HL-60 (cell line): ENCODE measurements at regions not wholly inside any gene's neighbourhood (a gene's known extent, or its start where the extent isn't known, plus 50 kb on each side); places are given as distances from the start of the nearest gene placed in this dataset.

Source experiments
- GABPA ChIP-seq: IDR thresholded peaks from 2 replicates; pipeline ENCODE4 v1.6.1; 2012; ENCODE audit warnings: low read depth
- TF ChIP-seq, protein P1 (sequence below): IDR thresholded peaks from one replicate; pipeline ENCODE4 v1.5.1; 2011; ENCODE audit warnings: low read length, control low read depth, inconsistent platforms; ENCODE audit not compliant: insufficient read depth

GRCh38 chr2:133760376-133760775 lies 192.1 kb upstream of the NCKAP5 start:
- TF ChIP-seq GABPA, result no peak
- TF ChIP-seq, protein P1, sequence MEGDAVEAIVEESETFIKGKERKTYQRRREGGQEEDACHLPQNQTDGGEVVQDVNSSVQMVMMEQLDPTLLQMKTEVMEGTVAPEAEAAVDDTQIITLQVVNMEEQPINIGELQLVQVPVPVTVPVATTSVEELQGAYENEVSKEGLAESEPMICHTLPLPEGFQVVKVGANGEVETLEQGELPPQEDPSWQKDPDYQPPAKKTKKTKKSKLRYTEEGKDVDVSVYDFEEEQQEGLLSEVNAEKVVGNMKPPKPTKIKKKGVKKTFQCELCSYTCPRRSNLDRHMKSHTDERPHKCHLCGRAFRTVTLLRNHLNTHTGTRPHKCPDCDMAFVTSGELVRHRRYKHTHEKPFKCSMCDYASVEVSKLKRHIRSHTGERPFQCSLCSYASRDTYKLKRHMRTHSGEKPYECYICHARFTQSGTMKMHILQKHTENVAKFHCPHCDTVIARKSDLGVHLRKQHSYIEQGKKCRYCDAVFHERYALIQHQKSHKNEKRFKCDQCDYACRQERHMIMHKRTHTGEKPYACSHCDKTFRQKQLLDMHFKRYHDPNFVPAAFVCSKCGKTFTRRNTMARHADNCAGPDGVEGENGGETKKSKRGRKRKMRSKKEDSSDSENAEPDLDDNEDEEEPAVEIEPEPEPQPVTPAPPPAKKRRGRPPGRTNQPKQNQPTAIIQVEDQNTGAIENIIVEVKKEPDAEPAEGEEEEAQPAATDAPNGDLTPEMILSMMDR, result no peak
